Right lobe of liver (tissue), 6 donors: ENCODE measurements at regions not wholly inside any gene's neighbourhood (a gene's known extent, or its start where the extent isn't known, plus 50 kb on each side); places are given as distances from the start of the nearest gene placed in this dataset.
"Not testable (repeated sequence)": the region's sequence is repeated elsewhere in the genome, so short reads cannot be mapped to it uniquely, and the experiment has no call there.

Source experiments
- ATAC-seq, 4 donors: fragments of 200-7000 bp; cut with Tn5 transposase; one replicate each; pipeline ENCODE4 v1.9.1; 2020; ENCODE audit warnings: mild to moderate bottlenecking in 4 of 4, moderate library complexity in 4 of 4
- DNase-seq, 3 donors: peaks; one replicate each; pipeline ENCODE4 v3.0.0-alpha.2; 2020
- H3K27ac ChIP-seq, 3 donors: fragments of 200-600 bp; one replicate each; pipeline ENCODE4 v1.8.0; 2022
- H3K27me3 ChIP-seq, 2 donors: fragments of 200-600 bp; one replicate each; pipeline ENCODE4 v1.8.0; 2022
- H3K36me3 ChIP-seq, 4 donors: fragments of 200-600 bp; sonication (generic) in 1 of 4; one replicate each; pipeline versions ENCODE4 v1.5.1 to v1.8.0; 2017 to 2022; ENCODE audit warnings: control low read depth in 1 of 4
- H3K4me1 ChIP-seq, 4 donors: fragments of 200-600 bp; sonication (generic) in 1 of 4; one replicate each; pipeline versions ENCODE4 v1.5.1 to v1.8.0; 2017 to 2022; ENCODE audit warnings: control low read depth in 1 of 4
- H3K4me3 ChIP-seq, 3 donors: fragments of 200-600 bp; one replicate each; pipeline ENCODE4 v1.8.0; 2022
- H3K9me3 ChIP-seq, 4 donors: fragments of 200-600 bp; sonication (generic) in 1 of 4; one replicate each; pipeline versions ENCODE4 v1.5.1 to v1.8.0; 2017 to 2022; ENCODE audit warnings: control low read depth in 1 of 4
- WGBS: methylation state at CpG from one replicate; pipeline ENCODE4 v1.1.6; 2018; ENCODE audit warnings: low coverage, low lambda C conversion rate; ENCODE audit not compliant: insufficient coverage; ENCODE audit errors: missing lambda C conversion rate; 5-methylcytosine and 5-hydroxymethylcytosine counted together
- intact Hi-C, 2 donors: fragments of 100-400 bp; cut with DNase I; formaldehyde crosslinking; loops; one replicate each; pipeline versions ENCODE4 v1.11.2 to v1.14.1; 2022
- donor health status: DM: no; HTN: yes; CAD: no.
- donor health status: DM: no; HTN: no; CAD: no.
- donor health status: DM: no; HTN: no; CAD: no.
- donor health status: DM: no; HTN: yes; CAD: no.
- donor health status: DM: no; HTN: yes; CAD: no.

DNA sequence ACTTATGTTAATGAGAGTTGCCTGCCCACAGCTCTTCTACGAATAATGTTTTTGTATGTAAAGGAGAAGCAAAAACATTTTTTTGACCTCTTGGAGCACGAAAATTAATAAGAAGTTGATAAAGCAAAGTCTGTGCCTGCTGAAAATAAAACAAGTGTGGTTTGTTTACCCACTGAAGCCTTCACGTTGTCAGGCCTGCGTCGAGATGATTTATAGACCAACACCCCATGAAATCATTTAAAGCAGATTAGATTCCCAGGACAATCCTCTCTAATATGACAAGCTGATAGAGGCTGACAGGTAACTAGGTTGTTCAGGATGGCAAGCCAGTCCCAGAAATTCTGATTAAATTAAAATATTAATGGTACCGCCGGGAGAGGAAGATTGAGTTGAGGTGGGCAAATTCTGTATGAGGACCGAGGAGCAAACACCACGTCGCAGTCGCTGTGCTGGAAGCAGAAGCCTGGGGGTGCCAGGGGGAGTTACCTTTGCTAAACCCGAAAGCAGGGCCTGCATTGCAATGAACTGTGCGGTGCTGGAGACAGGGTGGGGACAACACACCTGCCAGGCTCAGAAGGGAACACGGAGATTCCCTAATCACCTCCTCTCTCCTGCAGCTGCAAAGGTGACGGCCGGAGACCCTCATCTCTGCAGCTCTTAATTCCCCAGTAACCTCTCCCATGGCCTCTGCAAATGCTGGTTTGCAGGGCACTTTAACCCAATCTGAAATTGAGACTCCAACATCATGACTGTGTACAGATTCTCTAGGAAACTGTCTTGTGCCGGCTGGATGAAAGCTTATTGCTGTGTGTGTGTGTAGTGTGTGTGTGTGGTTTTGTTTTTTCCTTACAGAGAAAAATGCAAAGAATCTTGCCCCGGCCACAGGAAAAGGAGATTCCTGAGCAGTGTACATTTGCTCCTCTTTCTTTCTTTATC, 2805.9 kb downstream of the RPIA start:
- ATAC-seq (peak in 2 of 4 donors; percentile 36 to 38), DNase-seq (peak in 1 of 3 donors; percentile 23)
- H3K4me1 ChIP-seq, H3K9me3 ChIP-seq, H3K27ac ChIP-seq, H3K36me3 ChIP-seq, intact Hi-C loops, H3K4me3 ChIP-seq, H3K27me3 ChIP-seq: not testable (repeated sequence)
- 47% methylated on average over 6 of the region's 18 CpGs for WGBS

- H3K9me3 ChIP-seq, H3K4me3 ChIP-seq, DNase-seq, H3K36me3 ChIP-seq, H3K4me1 ChIP-seq, ATAC-seq, intact Hi-C loops, H3K27me3 ChIP-seq, H3K27ac ChIP-seq: not testable (repeated sequence)
These were observed 2806.6 kb downstream of the RPIA start for GRCh38 chr2:91498065-91498449.

DNA sequence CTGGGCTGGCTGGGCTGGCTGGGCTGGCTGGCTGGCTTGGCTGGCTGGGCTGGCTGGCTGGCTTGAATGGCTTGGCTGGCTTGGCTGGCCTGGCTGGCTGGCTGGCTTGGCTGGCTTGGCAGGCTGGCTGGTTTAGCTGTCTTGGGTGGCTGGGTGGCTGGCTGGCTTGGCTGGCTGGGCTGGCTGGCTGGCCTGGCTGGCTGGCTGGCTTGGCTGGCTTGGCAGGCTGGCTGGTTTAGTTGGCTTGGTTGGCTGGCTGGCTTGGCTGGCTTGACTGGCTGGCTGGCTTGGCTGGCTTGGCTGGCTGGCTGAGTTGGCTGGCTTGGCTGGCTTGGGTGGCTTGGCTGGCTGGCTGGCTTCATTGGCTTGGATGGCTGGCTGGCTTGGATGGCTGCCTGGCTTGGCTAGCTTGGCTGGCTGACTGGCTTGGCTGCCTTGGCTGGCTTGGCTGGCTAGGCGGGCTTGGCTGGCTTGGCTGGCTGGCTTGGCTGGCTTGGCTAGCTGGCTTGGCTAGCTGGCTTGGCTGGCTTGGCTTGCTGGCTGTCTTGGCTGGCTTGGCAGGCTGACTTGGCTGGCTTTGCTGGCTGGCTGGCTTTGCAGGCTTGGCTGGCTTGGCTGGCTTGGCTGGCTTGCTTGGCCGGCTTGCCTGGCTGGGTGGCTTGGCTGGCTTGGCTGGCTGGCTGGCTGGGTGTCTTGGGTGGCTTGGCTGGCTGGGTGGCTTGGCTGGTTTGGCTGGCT, 2807.2 kb downstream of the RPIA start:
- intact Hi-C loops, ATAC-seq, H3K4me1 ChIP-seq, H3K9me3 ChIP-seq, H3K4me3 ChIP-seq, H3K27ac ChIP-seq, H3K36me3 ChIP-seq, H3K27me3 ChIP-seq: not testable (repeated sequence)
- peak; percentile 43 to 71 (median 63) for DNase-seq
- WGBS, result 83% methylated on average over 1 of the region's 2 CpGs

GRCh38 chr2:91499431-91500050, 2808.1 kb downstream of the RPIA start:
- H3K4me3 ChIP-seq, H3K4me1 ChIP-seq, H3K9me3 ChIP-seq, ATAC-seq, intact Hi-C loops, H3K27me3 ChIP-seq, H3K36me3 ChIP-seq, H3K27ac ChIP-seq: not testable (repeated sequence)
- peak; percentile 14 to 59 (median 45) for DNase-seq
- WGBS, result 21% methylated on average over 3 of the region's 5 CpGs

- H3K36me3 ChIP-seq, intact Hi-C loops, H3K27me3 ChIP-seq, H3K27ac ChIP-seq, H3K9me3 ChIP-seq, H3K4me1 ChIP-seq, H3K4me3 ChIP-seq, ATAC-seq: not testable (repeated sequence)
- DNase-seq, result peak; percentile 19 to 57 (median 44)
- 53% methylated on average over 3 of the region's 6 CpGs for WGBS
These were observed 2808.9 kb downstream of the RPIA start for GRCh38 chr2:91500246-91500977.

DNA sequence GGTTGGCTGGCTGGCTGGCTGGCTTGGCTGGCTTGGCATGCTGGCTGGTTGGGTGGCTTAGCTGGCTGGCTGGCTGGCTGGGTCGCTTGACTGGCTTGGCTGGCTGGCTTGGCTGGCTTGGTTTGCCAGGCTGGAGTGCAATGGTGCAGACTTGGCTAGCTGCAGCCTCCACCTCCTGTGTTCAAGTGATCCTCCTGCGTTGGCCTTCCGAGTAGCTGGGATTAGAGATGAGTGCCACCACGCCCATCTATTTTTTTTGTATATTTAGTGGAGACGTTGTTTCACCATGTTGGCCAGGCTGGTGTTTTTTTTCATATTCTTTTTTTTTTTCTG, 2809.5 kb downstream of the RPIA start:
- DNase-seq (peak in 1 of 3 donors; percentile 53), ATAC-seq (peak in 1 of 4 donors; percentile 34)
- H3K36me3 ChIP-seq, H3K27ac ChIP-seq, H3K27me3 ChIP-seq, H3K4me3 ChIP-seq, H3K4me1 ChIP-seq, H3K9me3 ChIP-seq, intact Hi-C loops: not testable (repeated sequence)
- 77% methylated on average over 3 of the region's 5 CpGs for WGBS

- H3K4me1 ChIP-seq, H3K27ac ChIP-seq, H3K36me3 ChIP-seq, intact Hi-C loops, ATAC-seq, H3K9me3 ChIP-seq, H3K4me3 ChIP-seq, H3K27me3 ChIP-seq: not testable (repeated sequence)
- 84% methylated on average over 12 of the region's 17 CpGs for WGBS
- peak in 1 of 3 donors; percentile 53 for DNase-seq
These were observed 2810.1 kb downstream of the RPIA start for GRCh38 chr2:91501481-91502080.

DNA sequence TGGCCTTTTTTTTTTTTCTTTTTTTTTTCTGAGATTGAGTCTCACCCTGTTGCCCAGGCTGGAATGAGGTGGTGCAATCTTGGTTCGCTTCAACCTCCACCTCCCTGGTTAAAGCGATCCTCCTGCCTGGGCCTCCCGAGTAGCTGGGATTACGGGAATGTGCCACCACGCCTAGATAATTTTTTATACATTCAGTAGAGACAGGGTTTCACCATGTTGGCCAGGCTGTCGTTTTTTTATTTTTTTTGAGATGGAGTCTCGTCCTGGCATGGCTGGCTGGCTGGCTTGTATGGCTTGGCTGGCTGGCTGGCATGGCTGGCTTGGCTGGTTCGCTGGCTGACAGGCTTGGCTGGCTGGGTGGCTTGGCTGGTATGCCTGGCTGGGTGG, 2812.1 kb downstream of the RPIA start:
- H3K27ac ChIP-seq, H3K4me1 ChIP-seq, H3K4me3 ChIP-seq, H3K36me3 ChIP-seq, DNase-seq, intact Hi-C loops, H3K9me3 ChIP-seq, H3K27me3 ChIP-seq: not testable (repeated sequence)
- ATAC-seq, result peak in 1 of 4 donors; percentile 37
- 57% methylated on average over 8 of the region's 8 CpGs for WGBS

- H3K9me3 ChIP-seq, H3K4me1 ChIP-seq, H3K36me3 ChIP-seq, intact Hi-C loops, H3K27ac ChIP-seq, H3K4me3 ChIP-seq, H3K27me3 ChIP-seq, ATAC-seq: not testable (repeated sequence)
- DNase-seq, result peak in 2 of 3 donors; percentile 22 to 55
- no CpG with 5 or more reads among the region's 13 CpGs for WGBS
These were observed 2812.7 kb downstream of the RPIA start for GRCh38 chr2:91503959-91504741.

- H3K27me3 ChIP-seq, H3K27ac ChIP-seq, H3K9me3 ChIP-seq, intact Hi-C loops, H3K36me3 ChIP-seq, H3K4me3 ChIP-seq, ATAC-seq, H3K4me1 ChIP-seq: not testable (repeated sequence)
- no CpG with 5 or more reads among the region's 4 CpGs for WGBS
- peak in 1 of 3 donors; percentile 11 for DNase-seq
These were observed 2817.3 kb downstream of the RPIA start for GRCh38 chr2:91508816-91509215.
